ENCODE measurements at regions not wholly inside any gene's neighbourhood (a gene's known extent, or its start where the extent isn't known, plus 50 kb on each side); places are given as distances from the start of the nearest gene placed in this dataset.

DNA sequence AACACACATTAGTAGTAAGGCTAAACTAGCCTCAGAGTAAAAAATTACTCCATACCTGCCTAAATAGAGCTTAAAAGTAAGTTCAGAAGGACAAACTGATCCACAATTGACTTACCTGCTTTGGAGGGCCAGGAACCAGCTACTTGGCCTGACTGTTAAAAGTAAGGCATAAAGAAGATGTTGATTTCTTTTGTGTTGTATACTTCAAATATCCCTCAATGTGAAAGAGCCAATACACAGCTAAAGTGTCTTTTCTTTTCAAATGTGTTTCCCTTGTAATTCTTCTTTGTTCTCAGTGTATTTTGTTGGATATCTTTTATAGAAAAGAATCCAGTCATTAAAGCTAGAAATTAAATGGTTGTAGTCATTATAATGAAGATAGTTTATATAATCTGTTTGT lies 171.1 kb downstream of the TANC2 start:
- H3K27ac ChIP-seq, result no peak overlapping the region
- peaks cover 0 to 8% of the 10 kb centered on the region in 2 donors for H3K4me1 ChIP-seq
- intact Hi-C loops (cut with DNase I), result no loop called here
- H3K9me3 ChIP-seq, result no peaks in the 10 kb centered on the region
- ATAC-seq (no peak), DNase-seq (no peak)
- H3K36me3 ChIP-seq, result no peaks in the 10 kb centered on the region
- TF ChIP-seq, protein P1, sequence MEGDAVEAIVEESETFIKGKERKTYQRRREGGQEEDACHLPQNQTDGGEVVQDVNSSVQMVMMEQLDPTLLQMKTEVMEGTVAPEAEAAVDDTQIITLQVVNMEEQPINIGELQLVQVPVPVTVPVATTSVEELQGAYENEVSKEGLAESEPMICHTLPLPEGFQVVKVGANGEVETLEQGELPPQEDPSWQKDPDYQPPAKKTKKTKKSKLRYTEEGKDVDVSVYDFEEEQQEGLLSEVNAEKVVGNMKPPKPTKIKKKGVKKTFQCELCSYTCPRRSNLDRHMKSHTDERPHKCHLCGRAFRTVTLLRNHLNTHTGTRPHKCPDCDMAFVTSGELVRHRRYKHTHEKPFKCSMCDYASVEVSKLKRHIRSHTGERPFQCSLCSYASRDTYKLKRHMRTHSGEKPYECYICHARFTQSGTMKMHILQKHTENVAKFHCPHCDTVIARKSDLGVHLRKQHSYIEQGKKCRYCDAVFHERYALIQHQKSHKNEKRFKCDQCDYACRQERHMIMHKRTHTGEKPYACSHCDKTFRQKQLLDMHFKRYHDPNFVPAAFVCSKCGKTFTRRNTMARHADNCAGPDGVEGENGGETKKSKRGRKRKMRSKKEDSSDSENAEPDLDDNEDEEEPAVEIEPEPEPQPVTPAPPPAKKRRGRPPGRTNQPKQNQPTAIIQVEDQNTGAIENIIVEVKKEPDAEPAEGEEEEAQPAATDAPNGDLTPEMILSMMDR (IDR thresholded peaks at IDR 0.05), result no peak
- no peaks in the 10 kb centered on the region for H3K27me3 ChIP-seq
- no peak overlapping the region for H3K4me3 ChIP-seq

DNA sequence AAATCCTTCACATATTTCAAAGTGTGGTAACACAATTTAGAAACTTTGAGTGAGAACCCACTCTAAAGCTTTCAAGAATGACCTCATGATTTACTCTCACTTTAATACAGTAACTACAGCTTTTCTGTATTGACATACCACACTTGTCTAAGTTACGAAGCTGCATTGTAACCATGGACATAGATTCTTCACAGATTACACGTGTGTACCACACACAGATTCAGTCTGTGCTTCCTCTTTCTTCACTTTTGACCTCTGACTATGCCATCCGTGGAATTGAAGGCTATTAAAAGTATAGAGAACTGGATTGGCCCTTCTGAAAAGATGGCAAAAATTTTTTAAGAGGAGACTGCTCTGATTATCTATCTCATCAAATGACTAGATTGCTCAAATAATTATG lies 172.7 kb downstream of the TANC2 start:
- DNase-seq (peak in 1 of 4 donors; percentile 45), ATAC-seq (peak; percentile 88)
- H3K4me3 ChIP-seq, result no peak overlapping the region
- TF ChIP-seq, protein P1 (IDR thresholded peaks at IDR 0.05), result no peak
- intact Hi-C loops (cut with DNase I), result no loop called here
- peaks cover 0 to 8% of the 10 kb centered on the region in 2 donors for H3K4me1 ChIP-seq
- no peaks in the 10 kb centered on the region for H3K9me3 ChIP-seq
- no peaks in the 10 kb centered on the region for H3K27me3 ChIP-seq
- H3K36me3 ChIP-seq, result no peaks in the 10 kb centered on the region
- H3K27ac ChIP-seq, result no peak overlapping the region

DNA sequence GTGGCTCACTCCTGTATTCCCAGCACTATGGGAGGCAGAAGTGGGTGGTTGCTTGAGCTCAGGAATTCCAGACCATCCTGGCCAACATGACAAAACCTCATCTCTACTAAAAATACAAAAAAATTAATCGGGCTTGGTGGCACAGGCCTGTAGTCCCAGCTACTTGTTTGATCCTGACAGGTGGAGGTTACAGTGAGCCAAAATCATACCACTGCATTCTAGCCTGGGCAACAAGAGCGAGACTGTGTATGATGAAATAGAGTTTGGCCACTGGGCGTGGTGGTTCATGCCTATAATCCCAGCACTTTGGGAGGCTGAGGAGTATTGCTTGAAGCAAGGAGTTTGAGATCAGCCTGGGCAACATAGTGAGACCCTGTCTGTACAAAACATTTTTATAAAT lies 173.3 kb downstream of the TANC2 start:
- Histone ChIP-seq H3K9me3 (no peaks in the 10 kb centered on the region), H3K27ac (no peak overlapping the region), H3K36me3 (no peaks in the 10 kb centered on the region), H3K4me1 (peaks cover 0 to 8% of the 10 kb centered on the region in 2 donors), H3K27me3 (no peaks in the 10 kb centered on the region), H3K4me3 (no peak overlapping the region)
- intact Hi-C loops (cut with DNase I), result no loop called here
- TF ChIP-seq, protein P1 (IDR thresholded peaks at IDR 0.05), result no peak
- DNase-seq, result no peak
- ATAC-seq, result no peak

DNA sequence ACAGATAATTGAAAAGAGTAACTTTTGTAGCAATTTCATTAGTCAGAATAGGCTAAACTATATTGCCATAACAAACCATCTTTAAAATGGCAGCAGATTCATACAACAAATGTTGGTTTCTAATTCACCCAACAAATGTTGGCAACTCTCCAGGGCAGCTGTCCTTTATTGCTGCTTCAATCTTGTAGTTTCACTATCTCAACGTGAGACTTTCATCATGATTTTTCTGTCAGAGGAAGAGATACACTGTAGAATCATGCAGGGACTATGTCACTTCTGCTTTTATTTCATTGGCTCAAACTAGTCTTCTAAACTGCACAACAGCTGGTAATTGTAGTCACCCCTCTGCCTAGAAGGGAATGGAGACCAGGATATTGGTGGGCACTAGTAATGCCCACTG lies 174.2 kb downstream of the TANC2 start:
- Histone ChIP-seq H3K27ac (no peak overlapping the region), H3K4me1 (peaks cover 0 to 8% of the 10 kb centered on the region in 2 donors), H3K27me3 (no peaks in the 10 kb centered on the region), H3K4me3 (no peak overlapping the region), H3K9me3 (no peaks in the 10 kb centered on the region), H3K36me3 (no peaks in the 10 kb centered on the region)
- DNase-seq (peak in 1 of 4 donors; percentile 35), ATAC-seq (peak; percentile 19)
- TF ChIP-seq, protein P1 (IDR thresholded peaks at IDR 0.05), result no peak
- intact Hi-C loops (cut with DNase I), result no loop called here

DNA sequence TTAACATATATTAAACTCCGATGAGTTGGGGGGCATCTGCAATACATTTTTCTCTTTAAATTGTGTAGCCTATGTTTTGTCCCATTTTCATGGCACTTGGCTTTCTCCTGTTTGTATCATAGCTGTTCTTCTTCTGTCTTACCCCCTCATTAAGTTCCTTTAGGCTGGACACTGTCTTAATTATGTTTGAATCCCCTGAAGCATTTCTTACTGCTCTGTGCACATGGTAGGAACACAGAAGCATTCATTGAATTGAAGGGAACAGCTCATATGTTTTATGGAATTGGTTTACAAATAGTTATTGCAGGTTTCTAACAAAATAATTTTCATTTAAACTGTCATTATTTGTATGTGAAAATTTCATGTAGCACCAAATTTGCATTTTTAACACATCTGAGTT lies 176.8 kb downstream of the TANC2 start:
- H3K27me3 ChIP-seq, result no peaks in the 10 kb centered on the region
- no peak overlapping the region for H3K4me3 ChIP-seq
- DNase-seq (no peak), ATAC-seq (no peak)
- TF ChIP-seq, protein P1 (IDR thresholded peaks at IDR 0.05), result no peak
- H3K36me3 ChIP-seq, result no peaks in the 10 kb centered on the region
- H3K9me3 ChIP-seq, result no peaks in the 10 kb centered on the region
- intact Hi-C loops (cut with DNase I), result no loop called here
- H3K4me1 ChIP-seq, result peaks cover 0 to 8% of the 10 kb centered on the region in 2 donors
- no peak overlapping the region for H3K27ac ChIP-seq

All from left lung (tissue), 4 donors.